ENCODE measurements at regions not wholly inside any gene's neighbourhood (a gene's known extent, or its start where the extent isn't known, plus 50 kb on each side); places are given as distances from the start of the nearest gene placed in this dataset.

DNA sequence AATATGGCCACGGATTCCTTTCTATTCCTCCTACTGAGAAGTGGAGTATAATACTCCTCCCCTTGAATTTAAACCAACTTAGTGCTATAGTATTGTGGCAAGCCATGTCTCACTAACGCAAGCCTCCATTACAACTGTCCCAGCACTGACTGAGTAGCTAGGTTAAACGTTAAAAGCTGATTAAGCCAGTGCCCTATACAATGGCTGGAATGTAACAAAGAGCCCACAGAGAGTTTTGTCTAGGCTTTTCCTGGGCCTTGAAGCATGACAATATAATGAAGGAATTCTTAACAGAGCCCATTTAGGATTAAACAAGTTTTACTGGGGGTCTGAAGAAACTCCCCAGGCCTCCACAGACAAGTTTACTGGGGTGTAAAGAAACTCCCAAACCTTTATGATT lies 254.5 kb upstream of the DACH1 start:
- Histone ChIP-seq H3K36me3 (replicated peaks) (no peaks in the 10 kb centered on the region), H3K4me3 (no peak overlapping the region), H3K9me3 (no peaks in the 10 kb centered on the region), H3K27me3 (ENCODE audit: low read depth) (no peaks in the 10 kb centered on the region), H3K4me1 (peaks cover 29% of the 10 kb centered on the region)
- in situ Hi-C loops (cut with MboI; ENCODE audit: low sequenced_read_pairs): no loop called here
- DNase-seq (ENCODE audit: low spot score in 2 of 2): peak; percentile 21 to 67

DNA sequence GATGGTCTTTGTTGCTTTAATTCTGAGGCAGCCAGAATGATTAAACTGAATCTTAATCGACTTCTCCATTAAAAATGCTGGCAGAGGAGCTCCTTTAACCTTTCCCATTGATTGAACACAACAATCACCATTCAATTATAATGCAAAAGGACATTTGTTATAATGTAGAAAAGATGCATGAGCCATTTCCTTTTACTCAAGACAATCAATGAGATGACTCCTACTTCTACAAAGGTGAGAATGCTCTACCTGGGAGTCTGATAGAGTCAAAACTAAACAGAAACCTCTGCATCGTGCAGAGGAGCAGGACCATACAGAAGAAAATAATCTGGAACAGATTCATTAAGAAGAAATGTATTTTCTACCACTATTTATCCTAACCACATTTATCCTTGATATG lies 253.6 kb upstream of the DACH1 start:
- Histone ChIP-seq H3K9me3 (no peaks in the 10 kb centered on the region), H3K4me1 (peaks cover 29% of the 10 kb centered on the region), H3K4me3 (no peak overlapping the region), H3K36me3 (replicated peaks) (no peaks in the 10 kb centered on the region), H3K27me3 (ENCODE audit: low read depth) (no peaks in the 10 kb centered on the region)
- in situ Hi-C loops (cut with MboI; ENCODE audit: low sequenced_read_pairs): no loop called here
- DNase-seq (ENCODE audit: low spot score in 2 of 2): peak in 1 of 2 experiments; percentile 28

DNA sequence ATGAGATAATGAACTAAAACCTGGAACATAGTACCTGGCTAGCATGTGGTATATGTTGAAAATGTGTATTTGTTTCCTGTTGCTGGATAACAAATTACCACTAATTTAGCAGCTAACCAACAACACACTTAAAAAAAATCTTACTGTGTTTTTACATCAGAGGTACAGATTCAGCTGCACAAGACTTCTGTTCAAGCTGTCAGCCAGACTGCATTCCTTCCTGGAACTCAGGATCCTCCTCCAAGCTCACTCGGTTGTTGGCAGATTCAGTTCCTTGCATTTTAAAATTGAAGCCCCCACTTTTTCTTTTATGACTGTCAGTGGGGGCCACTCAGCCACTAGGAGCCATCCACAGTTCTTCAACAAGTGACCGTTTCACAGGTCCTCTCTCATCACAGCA lies 246.9 kb upstream of the DACH1 start:
- in situ Hi-C loops (cut with MboI; ENCODE audit: low sequenced_read_pairs): no loop called here
- no peaks in the 10 kb centered on the region for H3K27me3 ChIP-seq (ENCODE audit: low read depth)

DNA sequence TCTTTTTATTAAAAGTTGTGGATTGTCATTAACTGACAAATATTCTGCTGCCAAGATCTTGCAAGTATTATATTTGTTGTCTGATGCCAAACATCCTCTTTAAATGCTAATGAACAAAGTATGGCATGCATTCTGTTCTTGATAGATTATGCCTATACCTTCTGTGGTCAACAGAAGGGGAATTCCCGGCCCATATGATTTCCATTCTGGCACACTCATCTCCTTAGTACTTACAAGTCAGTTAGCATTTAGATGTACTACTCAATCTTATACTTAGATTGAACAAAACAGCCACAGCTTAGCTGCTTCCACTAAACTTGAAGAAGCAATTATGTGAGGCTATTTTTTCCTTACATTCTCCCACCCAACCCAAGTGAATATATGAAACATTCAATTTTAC lies 246.1 kb upstream of the DACH1 start:
- no peaks in the 10 kb centered on the region for H3K36me3 ChIP-seq (replicated peaks)
- H3K4me3 ChIP-seq: no peak overlapping the region
- H3K4me1 ChIP-seq: no peaks in the 10 kb centered on the region
- H3K27me3 ChIP-seq (ENCODE audit: low read depth): no peaks in the 10 kb centered on the region
- DNase-seq (ENCODE audit: low spot score in 2 of 2): no peak
- in situ Hi-C loops (cut with MboI; ENCODE audit: low sequenced_read_pairs): no loop called here
- no peaks in the 10 kb centered on the region for H3K9me3 ChIP-seq

More for the DNA sequence above, 246.9 kb upstream of the DACH1 start:
- H3K4me1 ChIP-seq: no peaks in the 10 kb centered on the region
- H3K9me3 ChIP-seq: no peaks in the 10 kb centered on the region
- no peaks in the 10 kb centered on the region for H3K36me3 ChIP-seq (replicated peaks)
- DNase-seq (ENCODE audit: low spot score in 2 of 2): no peak
- H3K4me3 ChIP-seq: no peak overlapping the region

DNA sequence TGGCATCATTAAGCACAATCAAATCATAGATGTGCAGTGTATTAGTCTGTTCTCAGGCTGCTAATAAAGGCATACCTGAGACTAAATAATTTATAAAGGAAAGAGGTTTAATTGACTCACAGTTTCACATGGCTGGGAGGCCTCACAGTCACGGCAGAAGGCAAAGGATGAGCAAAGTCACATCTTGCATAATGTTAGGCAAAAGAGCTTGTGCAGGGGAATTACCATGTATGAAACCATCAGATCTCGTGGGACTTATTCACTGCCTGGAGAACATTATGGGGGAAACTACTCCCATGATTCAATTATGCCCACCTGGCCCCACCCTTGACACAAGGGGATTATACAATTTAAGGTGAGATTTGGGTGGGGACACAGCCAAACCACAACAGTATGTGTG lies 245.2 kb upstream of the DACH1 start:
- H3K4me3 ChIP-seq: no peak overlapping the region
- in situ Hi-C loops (cut with MboI; ENCODE audit: low sequenced_read_pairs): no loop called here
- DNase-seq (ENCODE audit: low spot score in 2 of 2): no peak
- no peaks in the 10 kb centered on the region for H3K36me3 ChIP-seq (replicated peaks)
- H3K4me1 ChIP-seq: no peaks in the 10 kb centered on the region
- no peaks in the 10 kb centered on the region for H3K9me3 ChIP-seq
- no peaks in the 10 kb centered on the region for H3K27me3 ChIP-seq (ENCODE audit: low read depth)

DNA sequence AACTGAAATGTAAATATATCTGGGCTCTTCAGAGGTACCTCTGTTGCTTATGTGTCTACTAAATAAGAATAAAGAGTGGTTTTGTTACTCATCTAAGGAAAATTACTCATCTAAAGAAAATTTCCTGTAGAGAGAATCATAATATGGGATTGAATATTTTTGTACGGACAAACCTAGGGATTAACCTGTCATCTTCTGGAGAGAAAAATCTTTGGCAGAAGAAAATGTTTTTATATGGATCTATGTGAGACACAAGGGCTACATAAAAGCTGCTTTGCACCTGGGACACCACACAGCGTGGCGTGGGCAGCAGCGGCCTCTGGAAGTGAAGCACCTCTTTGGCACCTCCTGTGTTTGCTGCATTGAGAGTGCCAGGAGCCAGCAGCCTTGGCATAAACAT lies 242.9 kb upstream of the DACH1 start:
- Histone ChIP-seq H3K36me3 (replicated peaks) (no peaks in the 10 kb centered on the region), H3K4me3 (no peak overlapping the region), H3K4me1 (no peaks in the 10 kb centered on the region), H3K9me3 (no peaks in the 10 kb centered on the region), H3K27me3 (ENCODE audit: low read depth) (no peaks in the 10 kb centered on the region)
- no peak for DNase-seq (ENCODE audit: low spot score in 2 of 2)
- in situ Hi-C loops (cut with MboI; ENCODE audit: low sequenced_read_pairs): no loop called here

DNA sequence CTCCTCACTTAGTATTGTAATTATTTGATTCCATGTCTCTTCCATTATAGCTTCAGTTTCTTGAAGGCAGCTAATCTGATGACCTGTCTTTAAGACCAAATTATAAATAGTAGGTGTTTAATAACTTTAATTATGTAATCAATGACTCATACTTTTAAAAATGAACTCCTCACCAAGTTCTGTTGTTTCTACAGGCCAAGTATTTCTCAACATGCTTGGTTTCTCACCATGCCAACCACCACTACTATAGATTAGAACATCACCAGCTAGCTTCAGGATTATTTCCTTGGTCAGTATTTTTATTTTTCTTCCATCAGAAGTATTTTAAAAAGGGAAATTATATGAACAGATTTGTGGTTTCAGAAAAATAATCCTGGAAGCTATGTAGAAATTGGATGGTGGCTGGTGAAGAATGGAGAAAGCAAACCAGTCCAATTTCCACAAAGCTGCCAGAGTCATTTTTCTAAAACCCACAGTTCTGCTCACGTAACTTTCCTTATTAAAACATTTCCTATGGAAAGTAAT lies 237.7 kb upstream of the DACH1 start:
- no peak for DNase-seq (ENCODE audit: low spot score in 2 of 2)
- in situ Hi-C loops (cut with MboI; ENCODE audit: low sequenced_read_pairs): no loop called here
- Histone ChIP-seq H3K36me3 (replicated peaks) (no peaks in the 10 kb centered on the region), H3K27me3 (ENCODE audit: low read depth) (no peaks in the 10 kb centered on the region), H3K4me3 (no peak overlapping the region), H3K9me3 (no peaks in the 10 kb centered on the region), H3K4me1 (no peaks in the 10 kb centered on the region)

DNA sequence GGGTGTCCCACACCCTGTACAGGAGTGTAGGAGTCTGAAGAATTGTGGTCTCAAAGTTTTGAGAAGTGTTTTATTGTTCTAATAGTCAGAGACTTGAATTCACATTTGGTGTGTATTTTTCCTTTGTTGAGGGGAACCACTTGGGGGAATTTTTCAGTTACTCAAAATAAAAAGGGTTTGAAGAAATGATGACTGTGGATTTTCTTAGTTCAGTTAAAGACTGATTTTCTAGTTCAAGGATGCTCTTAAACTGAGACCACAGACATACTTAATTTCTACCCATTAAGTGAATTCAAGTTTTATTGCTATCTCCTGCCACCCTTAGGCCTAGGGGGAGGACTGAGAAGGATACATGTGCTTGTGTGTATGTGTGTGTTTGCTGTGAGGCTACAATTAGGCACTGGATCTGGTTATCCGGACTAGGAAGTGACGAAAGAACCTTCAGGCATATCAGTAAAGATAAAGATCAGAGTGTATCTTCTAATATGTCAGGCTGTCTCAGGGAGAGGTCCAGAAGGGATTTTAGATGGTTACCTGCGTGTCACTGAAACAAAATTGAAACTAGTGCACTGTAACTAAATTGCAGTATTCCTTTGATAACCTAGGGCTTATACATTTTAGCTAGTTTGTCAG lies 234.9 kb upstream of the DACH1 start:
- Histone ChIP-seq H3K4me1 (no peaks in the 10 kb centered on the region), H3K27me3 (ENCODE audit: low read depth) (no peaks in the 10 kb centered on the region), H3K36me3 (replicated peaks) (no peaks in the 10 kb centered on the region), H3K4me3 (no peak overlapping the region), H3K9me3 (no peaks in the 10 kb centered on the region)
- in situ Hi-C loops (cut with MboI; ENCODE audit: low sequenced_read_pairs): no loop called here
- no peak for DNase-seq (ENCODE audit: low spot score in 2 of 2)

DNA sequence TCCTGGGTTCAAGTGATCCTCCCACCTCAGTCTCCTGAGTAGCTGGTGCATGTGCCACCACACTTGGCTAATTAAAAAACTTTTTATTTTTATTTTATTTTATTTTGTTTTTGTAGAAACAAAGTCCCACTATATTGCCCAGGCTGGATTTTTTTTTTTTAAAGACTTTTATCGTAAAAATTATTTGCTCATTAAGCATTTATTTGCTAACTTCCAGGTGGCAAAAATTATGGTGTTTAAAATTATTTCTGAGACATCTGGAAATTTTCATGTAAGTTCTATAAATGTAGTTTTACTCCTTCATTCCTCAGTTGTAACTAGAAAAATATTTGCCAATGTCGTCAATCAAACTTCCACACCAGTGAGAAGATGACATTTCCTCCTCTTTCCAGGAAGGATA lies 233.3 kb upstream of the DACH1 start:
- DNase-seq (ENCODE audit: low spot score in 2 of 2): no peak
- Histone ChIP-seq H3K4me3 (no peak overlapping the region), H3K27me3 (ENCODE audit: low read depth) (peaks cover 2% of the 10 kb centered on the region; the same call in 1 of the 2 replicates), H3K9me3 (no peaks in the 10 kb centered on the region), H3K4me1 (no peaks in the 10 kb centered on the region), H3K36me3 (replicated peaks) (no peaks in the 10 kb centered on the region)
- in situ Hi-C loops (cut with MboI; ENCODE audit: low sequenced_read_pairs): no loop called here

DNA sequence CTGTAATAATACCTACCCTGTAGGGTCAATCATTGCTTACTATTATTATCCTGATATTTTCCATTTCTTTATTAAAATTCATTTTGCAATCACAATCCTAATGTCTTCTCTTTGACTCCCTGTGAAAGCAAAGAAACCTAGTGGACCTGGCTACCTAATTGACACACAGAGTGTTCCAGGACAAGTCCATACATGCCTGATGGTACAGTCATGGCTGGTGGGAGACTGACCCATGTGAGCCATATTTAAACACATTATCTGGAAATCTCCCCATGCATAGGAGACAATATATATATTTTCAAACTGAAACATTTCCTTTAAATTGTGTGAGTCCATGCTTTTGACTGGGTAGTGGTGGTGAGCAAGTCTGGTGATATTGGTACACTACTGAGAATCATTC lies 230.6 kb upstream of the DACH1 start:
- H3K4me1 ChIP-seq: no peaks in the 10 kb centered on the region
- no peak overlapping the region for H3K4me3 ChIP-seq
- no peak for DNase-seq (ENCODE audit: low spot score in 2 of 2)
- no peaks in the 10 kb centered on the region for H3K9me3 ChIP-seq
- H3K36me3 ChIP-seq (replicated peaks): no peaks in the 10 kb centered on the region
- in situ Hi-C loops (cut with MboI; ENCODE audit: low sequenced_read_pairs): no loop called here
- H3K27me3 ChIP-seq (ENCODE audit: low read depth): peaks cover 4% of the 10 kb centered on the region; the same call in 1 of the 2 replicates

DNA sequence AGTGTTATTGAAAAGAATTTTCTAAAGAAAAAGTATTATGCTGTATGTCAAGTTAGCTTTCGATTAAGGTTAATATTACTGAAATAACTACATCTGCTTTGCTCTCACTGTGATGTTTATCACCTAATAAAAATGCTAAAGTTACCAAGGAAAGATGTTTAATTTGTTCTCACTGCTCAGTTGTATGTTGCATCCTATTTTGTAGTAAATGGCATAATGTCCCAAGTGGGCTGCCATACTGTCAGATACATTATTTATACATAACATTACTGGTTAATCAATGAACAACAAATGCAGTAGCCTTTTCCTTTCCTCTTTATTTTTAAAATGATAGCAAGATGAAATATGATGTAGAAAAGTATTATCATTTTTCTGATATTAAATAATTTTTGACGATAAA lies 226.3 kb upstream of the DACH1 start:
- no peaks in the 10 kb centered on the region for H3K4me1 ChIP-seq
- in situ Hi-C loops (cut with MboI; ENCODE audit: low sequenced_read_pairs): no loop called here
- H3K36me3 ChIP-seq (replicated peaks): no peaks in the 10 kb centered on the region
- peaks cover 4% of the 10 kb centered on the region; the same call in 1 of the 2 replicates for H3K27me3 ChIP-seq (ENCODE audit: low read depth)
- H3K9me3 ChIP-seq: no peaks in the 10 kb centered on the region
- no peak for DNase-seq (ENCODE audit: low spot score in 2 of 2)
- no peak overlapping the region for H3K4me3 ChIP-seq

DNA sequence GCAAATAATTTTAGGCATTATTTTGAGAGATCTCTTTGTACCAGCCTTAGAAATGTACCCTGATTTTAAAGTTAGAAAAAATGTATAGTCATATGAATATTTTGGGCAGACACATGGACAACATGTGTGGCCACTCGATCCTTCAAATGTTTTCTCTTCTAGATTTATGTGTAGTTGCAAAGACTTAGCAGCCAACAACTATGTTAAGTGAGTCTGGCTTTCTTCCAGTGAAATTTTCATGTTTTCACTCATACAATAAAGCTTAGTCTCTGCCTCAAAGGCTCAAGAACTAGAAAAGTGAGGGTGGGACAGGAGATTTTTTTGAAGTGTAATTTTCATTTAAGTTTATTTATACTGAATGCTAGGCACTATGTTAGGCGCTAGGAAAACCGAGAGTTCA lies 207.7 kb upstream of the DACH1 start:
- Histone ChIP-seq H3K27me3 (ENCODE audit: low read depth) (no peaks in the 10 kb centered on the region), H3K4me1 (peaks cover 13% of the 10 kb centered on the region), H3K9me3 (no peaks in the 10 kb centered on the region), H3K4me3 (no peak overlapping the region), H3K36me3 (replicated peaks) (no peaks in the 10 kb centered on the region)
- in situ Hi-C loops (cut with MboI; ENCODE audit: low sequenced_read_pairs): no loop called here
- no peak for DNase-seq (ENCODE audit: low spot score in 2 of 2)

DNA sequence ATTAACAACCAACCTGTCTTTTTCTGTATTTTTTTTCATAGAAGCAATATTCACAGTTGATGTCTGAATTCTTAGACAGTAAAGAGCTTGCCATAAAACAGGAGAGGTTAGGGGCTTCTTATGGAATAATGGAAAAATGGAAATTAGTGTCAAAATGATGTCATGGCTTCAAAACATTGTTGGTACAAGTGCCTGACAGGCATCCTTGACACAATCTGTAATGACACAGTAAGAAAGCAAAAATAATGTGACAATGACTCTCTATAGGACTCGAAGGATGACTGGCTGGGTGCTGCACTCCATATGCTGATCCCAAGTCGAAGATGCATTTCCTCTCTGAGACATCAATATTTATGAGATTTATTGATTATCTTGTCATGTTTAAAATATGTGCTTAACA lies 205.3 kb upstream of the DACH1 start:
- H3K27me3 ChIP-seq (ENCODE audit: low read depth): no peaks in the 10 kb centered on the region
- no peaks in the 10 kb centered on the region for H3K36me3 ChIP-seq (replicated peaks)
- no peak overlapping the region for H3K4me3 ChIP-seq
- in situ Hi-C loops (cut with MboI; ENCODE audit: low sequenced_read_pairs): no loop called here
- H3K9me3 ChIP-seq: no peaks in the 10 kb centered on the region
- peaks cover 16% of the 10 kb centered on the region for H3K4me1 ChIP-seq
- DNase-seq (ENCODE audit: low spot score in 2 of 2): no peak

DNA sequence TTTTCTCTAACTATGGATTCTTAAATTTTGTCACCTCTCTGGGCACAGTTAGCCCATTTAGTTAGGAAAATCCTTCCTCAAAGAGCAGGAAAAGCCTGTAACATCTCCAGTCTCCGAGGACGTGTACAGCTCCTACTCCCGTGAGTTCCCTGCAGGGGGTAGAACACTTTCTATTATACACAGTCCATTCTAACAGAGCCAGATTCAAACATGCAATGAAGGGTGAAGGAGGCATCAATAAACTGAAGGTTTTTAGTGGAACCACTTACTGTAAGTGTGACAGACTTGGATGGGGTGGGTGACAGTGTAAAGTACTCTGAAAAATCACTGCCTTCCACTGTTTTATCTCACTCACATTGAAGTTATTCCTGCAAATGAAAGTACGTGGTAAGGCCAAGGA lies 204.7 kb upstream of the DACH1 start:
- no peak for DNase-seq (ENCODE audit: low spot score in 2 of 2)
- no peaks in the 10 kb centered on the region for H3K36me3 ChIP-seq (replicated peaks)
- no peaks in the 10 kb centered on the region for H3K27me3 ChIP-seq (ENCODE audit: low read depth)
- H3K9me3 ChIP-seq: no peaks in the 10 kb centered on the region
- peaks cover 16% of the 10 kb centered on the region for H3K4me1 ChIP-seq
- in situ Hi-C loops (cut with MboI; ENCODE audit: low sequenced_read_pairs): no loop called here
- H3K4me3 ChIP-seq: no peak overlapping the region

DNA sequence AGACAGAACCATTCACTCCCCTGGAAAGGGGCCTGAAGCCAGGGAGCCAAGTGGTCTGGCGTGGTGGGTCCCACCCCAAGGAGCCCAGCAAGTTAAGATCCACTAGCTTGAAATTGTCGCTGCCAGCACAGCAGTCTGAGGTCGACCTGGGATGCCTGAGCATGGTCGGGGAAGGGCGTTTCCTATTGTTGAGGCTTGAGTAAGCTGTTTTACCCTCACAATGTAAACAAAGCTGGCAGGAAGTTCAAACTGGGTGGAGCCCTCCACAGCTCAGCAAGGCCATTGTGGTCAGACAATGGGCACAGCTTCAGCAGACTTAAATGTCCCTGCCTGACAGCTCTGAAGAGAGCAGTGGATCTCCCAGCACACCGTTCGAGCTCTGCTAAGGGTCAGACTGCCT lies 195.6 kb upstream of the DACH1 start:
- Histone ChIP-seq H3K36me3 (replicated peaks) (no peaks in the 10 kb centered on the region), H3K27me3 (ENCODE audit: low read depth) (no peaks in the 10 kb centered on the region), H3K9me3 (no peaks in the 10 kb centered on the region; the same call in 1 of the 2 replicates), H3K4me3 (no peak overlapping the region), H3K4me1 (peaks cover 7% of the 10 kb centered on the region)
- in situ Hi-C loops (cut with MboI; ENCODE audit: low sequenced_read_pairs): no loop called here
- peak; percentile 70 to 75 for DNase-seq (ENCODE audit: low spot score in 2 of 2)

All from HAP-1 (cell line).